ENCODE measurements at regions not wholly inside any gene's neighbourhood (a gene's known extent, or its start where the extent isn't known, plus 50 kb on each side); places are given as distances from the start of the nearest gene placed in this dataset.

DNA sequence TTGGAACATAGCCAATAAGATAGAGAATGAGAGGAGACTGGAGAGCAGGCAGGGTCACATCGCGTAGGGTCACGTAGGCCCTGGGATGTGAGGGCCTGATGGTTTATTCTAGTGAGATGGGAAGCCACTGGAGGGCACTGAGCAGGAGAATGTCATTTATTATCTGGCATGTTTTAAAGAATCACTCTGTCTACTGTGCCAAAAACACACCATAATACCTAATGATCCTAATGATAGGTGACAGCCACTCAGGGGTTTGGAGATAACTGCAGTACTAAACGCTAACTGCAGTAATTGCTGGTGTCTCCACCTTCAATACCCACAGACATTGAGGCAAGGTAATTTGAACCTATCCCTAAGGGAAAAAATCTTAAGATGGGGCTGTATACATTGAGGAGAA lies 185.4 kb downstream of the TTLL7 start:
- DNase-seq: no peak

DNA sequence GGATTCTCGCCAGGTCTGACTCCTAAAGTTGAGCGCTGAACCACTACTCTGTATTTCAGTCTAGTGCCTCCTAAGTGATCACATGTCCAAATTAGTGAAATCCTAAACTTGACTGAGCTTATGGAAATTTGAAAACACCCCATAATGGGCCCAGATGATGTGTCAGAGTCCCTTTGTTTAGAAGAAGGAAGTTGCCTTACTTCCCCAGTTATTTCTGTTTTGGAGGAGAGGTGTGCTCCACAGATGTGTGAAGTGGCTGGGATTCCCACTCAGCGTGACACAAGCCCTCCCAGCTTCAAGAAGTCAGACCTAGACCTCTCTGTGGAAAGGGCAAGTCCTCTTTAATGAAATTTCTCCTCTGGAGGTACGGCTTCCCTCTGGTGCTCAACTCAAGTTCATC lies 188.8 kb downstream of the TTLL7 start:
- no peak for DNase-seq

DNA sequence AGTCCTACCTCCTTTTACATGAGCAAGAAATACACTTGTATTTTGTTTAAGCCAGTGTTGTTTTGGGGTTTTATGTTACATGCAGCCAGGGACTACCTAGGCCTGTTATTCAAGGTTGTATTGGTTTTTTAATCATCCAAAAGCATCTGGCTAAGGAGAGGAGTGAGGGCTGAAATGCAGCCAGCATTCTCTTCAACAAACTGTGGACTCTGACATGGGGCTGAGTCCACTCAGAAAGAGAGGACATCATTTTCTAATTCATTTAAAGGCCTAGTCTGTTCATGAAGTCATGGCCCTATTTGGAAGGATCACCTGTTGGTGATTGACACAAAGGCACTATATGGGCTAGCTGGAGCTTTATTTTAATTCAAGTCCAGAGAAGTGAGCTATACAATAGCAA lies 190.4 kb downstream of the TTLL7 start:
- DNase-seq: no peak

DNA sequence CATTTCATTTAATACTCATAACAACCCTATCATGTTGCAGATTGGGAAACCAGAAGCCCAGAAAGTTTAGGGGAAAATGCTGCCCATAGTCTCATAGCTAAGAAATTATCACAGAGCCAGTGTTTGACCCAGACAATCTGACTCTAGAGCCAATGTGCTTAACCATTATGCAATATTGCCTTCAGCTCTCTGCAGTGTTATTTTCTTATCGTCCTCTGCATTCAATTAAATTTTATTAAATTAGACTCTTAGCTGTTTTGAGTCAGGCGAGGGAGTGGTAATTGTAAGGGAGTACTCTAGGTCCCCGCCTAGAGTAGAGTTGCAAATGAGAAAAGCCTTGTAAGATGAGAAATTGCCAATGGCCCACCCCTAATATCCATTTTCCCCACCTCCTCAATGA lies 191.1 kb downstream of the TTLL7 start:
- no peak for DNase-seq

DNA sequence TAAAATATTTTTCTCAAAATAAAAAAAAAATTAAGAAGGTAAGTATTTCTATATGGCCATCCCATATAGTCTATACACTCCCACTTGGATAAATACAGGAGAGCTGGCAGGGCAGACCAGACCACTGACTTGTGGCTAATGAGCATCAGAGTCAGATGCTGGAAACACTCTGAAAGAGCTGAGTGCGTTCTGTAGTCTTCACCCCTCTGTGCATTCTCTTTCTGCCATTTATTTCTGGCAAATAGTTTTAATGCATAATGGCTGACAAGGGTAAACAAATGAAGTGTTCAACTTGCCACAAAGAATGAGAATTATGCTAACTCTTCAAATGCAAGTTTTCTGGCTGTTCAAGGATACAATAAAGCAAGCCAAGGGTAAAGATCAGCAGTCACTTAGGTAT lies 191.7 kb downstream of the TTLL7 start:
- DNase-seq: no peak

DNA sequence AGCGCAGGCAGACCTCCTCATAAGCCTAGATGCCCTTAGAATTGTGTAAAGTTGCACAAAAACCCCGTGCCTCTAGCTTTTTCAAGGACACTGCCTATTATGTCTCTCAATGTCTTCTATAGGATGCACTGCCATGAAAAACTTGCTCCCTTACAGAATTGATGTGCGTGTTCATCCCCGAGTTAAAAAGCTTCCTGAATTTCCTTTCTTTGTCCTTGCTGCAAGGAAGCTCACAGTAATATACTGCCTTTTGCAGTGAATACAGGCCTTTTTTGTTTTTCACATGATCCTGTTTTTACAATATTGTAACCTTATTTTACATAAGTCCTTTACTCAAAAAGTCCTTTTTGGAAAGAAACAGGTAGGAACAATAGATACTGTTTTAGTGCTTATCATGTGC lies 193.0 kb downstream of the TTLL7 start:
- DNase-seq: no peak

DNA sequence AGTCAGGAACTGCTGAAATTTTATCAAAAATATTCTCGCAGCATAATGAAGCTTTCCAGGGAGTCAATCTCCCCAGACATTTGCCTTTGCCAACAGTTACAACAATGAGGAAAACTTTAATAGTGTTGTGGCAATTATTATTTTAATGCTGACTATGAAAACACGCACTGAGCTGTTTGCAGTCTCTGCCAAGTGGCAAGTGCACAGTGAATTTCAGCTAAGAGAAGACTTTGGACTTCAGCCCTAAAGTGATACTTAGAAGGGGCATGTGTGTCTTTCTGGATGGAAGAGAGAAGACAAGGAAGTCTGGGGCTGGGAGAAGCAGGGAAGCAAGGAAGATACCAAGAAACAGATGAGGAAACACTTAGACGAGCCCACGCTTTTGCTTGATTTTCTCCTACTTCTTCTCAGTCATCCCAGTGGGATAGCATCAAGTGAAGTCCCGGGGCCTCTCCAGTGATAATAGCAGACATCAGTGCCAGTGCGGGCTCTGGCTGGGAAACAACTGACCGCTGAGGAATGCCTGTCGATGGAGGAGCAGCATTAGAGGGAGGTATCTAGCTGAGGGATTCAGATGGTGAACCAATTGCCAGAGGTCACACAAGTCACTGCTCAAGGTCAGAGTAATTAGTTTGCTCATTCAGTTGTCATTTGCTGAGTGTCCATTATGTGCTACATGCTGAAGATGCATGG lies 196.3 kb downstream of the TTLL7 start:
- DNase-seq: no peak

DNA sequence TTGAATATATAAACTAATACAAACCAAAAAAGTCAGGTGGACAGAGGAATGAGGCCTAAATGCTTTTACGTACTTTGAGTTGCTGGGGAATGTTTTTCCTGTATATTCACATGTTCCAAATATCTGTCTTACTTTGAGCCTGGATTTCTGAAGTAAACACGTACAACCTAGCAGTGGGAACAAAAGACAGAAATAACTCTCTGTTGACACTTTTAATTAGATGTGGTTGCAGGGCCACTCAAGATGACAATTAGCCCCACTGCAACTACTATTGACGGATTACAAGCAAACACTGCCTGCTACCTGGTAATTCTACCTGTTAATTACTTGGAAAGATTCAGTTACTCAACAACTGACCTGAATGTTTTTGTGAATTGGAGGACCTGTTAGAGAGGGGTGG lies 196.9 kb downstream of the TTLL7 start:
- DNase-seq: no peak

DNA sequence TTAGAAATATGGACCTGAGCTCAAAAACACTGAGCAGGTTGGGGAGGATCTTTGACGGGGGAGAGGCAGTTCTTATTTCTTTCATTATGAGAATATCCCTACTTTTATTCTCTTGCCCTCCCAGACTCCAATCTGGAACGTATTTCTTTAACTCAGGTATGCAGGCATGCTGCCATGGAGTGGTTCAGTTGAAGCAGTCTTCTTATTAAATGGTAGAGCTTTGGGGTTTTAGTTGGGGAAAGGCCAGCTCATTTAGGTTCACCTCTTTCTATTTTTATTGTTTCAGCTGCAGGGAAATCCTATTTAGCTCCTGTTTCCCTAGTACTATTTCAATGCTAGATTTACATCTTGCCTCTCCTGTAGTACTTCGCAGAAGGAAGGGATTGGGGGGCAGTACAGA lies 198.9 kb downstream of the TTLL7 start:
- DNase-seq: no peak

DNA sequence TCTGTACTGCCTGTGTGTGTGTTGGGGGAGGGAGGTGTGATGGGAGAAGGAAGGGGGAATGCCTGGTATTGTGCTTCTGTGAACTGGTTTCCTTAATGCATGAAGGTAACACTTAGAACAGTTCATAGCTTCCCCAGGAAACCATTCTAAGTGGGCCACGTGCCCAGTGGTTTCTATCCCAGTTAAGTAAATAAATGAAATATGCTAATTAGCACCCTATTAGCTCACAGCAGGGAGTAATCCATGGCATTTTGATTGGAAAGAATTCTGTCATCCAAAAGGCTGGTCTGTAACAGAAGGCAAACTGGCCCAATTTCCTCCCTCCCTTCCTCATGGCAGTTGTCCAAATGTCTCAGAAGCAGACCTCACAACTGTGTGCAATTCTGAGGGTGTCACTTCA lies 199.3 kb downstream of the TTLL7 start:
- DNase-seq: no peak

DNA sequence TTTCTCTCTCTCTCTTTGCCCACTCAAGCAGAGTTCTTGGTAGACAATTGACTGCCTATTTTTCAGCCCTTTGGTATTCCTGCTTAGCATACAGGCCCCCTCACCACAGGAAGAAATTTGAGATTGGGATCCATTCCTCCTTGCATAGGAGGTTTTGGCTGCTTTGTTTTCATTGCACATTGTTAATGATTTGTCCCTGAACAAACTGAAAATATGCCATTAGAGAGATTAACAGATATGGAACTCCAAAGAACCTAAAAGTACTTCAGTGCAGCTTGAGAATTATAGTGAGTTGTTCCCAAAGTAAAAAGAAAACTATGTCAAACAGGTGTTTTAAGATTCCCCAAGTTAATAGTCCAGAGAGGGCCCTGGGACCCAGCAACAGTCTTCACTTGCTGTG lies 200.0 kb downstream of the TTLL7 start:
- no peak for DNase-seq

DNA sequence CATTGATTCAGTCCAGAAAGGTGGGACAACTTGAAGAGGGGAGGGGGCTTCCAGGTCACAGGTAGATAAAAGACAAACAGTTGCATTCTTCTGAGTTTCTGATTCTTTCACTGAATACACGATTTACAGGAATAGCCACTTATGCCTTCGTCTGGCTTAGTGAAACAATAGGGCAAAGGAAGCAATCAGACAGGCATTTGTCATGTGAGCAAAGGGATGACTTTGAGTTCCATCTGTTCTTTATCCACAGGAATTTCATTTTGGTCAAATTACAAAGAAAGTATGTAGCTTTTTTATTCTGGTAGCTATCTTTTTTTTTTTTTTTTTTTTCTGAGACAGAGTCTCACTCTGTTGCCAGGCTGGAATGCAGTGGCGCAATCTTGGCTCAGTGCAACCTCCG lies 202.5 kb downstream of the TTLL7 start:
- no peak for DNase-seq

DNA sequence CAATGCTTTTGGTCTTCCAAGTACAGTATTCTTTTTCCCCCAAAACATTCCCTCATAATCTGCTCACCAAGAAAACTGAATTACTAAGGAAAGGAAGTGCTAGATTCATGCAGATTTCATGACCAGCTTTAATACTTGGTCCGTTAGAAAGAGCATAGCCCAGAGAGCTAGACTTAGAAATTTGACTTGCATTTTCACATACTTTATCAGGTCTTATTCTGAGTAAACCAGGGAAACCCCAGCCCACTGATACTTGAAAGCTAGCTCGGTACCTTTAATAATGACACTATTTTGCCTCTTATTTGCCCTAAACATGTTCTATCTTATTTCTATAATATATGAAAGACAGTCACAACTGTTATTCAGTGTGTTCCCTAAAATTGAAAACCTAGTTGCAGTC lies 204.5 kb downstream of the TTLL7 start:
- no peak for DNase-seq

DNA sequence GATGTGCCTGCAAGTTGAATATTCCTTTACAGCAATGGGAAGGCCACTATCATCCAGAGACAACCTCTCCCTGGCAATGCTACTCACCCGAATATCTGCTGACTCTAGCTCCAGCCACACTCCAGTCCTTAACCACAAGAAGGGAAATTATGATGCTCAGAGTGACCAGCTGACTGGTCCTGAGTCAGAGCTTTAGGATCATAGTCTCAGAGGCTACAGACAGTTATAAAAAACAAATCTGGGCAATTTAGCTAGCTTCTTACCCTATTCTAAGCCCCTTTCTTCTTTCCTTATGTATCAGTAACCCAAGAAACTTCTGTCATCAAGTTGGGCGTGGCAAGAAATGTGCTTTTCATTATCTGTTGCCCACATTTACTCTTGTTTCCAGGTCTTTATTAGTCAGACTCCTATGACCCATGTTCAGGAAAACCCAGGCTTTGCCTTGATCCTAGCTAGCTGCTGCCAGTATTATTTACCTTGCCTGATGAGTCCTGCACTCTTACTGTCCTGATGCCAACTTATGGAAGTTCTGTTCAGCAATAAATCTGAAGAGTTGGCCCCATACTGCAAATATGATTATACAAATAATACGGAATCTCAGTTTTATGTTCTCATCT lies 207.0 kb downstream of the TTLL7 start:
- DNase-seq: no peak

DNA sequence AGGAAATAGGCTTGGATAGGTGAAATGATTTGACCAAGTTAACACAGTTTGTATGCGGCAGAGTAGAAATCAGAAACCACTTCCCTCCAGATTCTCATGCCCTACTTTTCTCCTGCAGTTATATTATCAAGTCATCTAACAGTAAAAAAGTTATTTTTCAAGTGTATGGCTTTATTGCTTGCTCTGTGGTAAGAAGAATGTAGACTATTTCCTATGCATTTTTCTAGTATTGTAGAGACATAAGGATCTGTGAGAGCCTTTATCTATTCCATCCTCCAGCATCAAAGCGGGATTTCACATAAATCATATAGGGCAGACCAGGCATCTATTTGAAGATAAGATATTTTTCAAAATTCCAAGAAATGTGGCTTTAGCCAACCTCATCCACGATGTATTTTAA lies 208.5 kb downstream of the TTLL7 start:
- DNase-seq: no peak

DNA sequence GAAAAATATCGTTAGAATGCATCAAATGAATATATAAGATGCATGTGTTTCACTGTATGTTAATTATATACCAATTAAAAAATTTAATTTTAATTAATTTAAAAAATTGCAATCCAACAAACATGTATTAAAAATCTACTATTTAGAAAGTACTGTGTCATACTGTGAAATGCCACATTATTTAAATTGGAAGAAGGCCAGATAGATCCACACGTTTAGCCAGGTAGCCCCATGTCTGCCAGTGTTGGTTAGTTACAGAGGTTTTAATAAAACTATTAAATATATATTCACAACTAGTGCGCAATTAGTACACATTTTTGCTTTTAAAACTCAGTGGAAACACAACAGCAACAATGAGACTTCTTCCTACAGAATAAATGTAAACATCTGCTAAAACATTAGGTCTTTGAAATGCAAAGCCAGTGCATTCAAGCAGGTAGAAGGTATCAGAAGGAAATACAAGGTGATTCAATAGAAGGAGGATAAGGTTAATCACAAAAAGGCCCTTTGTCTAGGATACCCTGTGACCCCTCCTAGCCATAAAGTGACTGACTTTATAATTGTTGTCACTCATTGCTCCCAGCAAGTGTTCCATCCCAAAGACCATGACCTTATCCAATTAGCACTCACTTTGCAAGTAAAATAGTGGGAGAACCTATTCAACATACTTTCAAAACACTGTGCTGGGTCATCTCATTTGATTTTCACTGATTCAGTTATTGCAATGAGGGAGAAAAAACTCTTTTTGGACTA lies 211.5 kb downstream of the TTLL7 start:
- no peak for DNase-seq

DNA sequence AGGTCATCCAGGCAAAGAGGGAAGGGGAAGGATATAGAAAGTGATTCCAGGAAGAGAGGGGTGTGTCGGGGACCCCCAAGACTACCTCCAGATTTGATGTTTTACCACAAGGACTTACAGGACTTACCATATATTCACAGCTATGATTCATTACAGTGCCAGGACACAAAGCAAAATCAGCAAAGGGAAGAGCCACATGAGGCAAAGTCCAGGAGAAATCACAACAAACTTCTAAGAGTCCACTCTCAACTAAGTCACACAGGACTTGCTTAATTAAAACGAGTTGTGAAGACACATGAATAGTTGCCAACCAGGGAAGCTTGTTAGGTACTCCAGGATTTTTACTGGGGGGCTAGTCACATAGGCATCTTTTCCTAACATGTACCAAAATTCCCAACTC lies 217.3 kb downstream of the TTLL7 start:
- DNase-seq: no peak

DNA sequence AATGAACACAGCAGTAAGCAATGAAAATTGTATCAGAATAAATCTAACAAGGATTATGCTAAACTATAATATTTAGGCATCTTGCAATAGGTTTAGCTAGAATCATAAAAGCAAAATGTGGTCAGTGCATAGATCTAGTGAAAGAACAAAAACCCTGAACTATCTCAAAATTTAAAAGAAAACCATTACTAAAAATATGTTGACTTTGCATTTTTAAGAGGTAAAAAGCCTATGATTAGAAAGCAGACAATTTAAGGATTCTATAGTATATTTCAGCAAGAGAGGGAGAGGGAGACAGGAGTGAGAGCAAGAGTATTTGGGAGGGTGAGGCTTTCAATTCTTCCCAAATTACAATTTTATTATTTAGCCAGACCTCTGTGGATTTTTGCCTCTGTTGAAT lies 219.4 kb downstream of the TTLL7 start:
- DNase-seq: no peak

DNA sequence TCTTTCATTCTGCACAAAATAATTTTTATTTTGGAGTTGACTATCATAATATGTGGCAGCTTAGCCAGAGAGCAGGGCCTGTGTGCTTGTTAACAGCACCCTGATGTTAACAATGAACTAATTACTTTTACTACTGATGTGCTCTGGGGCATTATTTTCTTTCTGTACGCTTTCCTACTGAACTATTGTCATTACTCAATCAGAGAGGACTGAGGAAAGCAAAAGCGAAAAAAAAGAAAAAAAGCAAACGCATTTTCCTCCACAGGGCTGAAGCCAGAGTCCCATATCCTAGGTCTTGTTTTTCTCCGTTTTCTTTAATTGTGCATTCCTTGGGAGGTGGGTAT lies 221.2 kb downstream of the TTLL7 start:
- DNase-seq: no peak

DNA sequence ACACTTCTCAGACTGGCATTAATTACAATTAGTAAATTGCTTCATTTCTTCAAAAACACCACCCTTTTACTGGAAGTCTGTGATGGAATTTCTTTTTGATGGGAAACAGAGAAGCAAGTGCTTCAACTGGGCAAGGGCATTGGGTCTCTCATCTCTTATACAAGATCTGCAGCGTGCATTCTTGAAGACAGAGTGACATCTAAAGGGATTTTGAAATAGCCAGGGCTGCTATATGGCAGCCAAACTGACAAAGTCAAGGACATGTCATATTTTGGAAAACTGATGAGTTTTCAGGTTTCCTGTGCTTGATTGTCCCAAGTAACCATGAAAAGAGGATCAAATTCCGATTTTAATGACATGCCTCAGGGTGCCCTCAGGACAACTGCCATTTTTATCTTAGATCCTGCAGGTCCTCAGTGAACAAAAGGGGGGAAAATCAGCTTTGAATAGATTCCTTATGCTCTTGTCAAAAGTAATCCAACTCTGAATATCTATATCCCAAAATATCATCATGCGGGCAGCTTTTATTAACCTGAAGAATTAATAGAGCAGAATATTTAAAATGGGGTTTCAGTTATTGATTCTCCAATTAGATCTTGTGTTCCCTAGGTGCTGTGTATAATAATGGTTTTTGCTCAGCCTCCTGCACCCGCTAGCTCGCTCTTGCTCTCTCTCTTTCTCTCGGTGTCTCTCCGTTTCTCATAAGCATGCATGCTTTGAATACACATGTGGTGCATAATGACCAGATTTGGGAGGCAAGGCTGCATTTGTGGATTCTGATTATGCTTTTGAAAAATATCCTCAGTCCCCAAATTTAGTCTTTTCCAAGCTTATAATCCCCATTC lies 221.8 kb downstream of the TTLL7 start:
- no peak for DNase-seq

DNA sequence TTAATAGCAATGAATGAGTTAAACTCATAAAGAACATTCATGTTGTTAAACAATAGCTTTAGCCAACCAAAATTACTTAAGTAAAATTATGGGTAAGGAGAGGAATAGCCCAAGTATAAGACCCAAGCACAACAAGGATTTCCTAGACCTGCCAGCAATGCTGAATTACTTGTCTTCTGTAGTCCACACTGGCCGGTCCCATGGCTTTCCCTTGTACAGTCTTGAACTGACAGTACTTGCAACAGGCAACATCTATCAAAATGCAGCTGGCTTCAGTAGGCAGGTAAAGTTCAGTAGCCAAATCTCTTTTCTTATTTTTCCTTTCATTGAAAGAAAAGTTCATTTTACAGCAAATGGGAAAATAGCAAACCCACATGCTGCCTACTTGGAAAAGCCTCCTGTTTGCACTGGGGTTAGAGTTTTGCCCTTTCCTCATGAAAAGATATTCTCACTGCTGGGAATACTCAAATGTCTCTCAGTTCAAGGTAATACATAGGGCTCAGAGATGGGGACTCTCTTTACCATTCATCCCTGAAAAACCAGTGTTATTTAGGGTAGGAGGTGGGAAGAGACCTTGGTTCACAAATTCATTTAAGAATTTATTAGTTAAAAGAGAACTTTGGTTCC lies 222.8 kb downstream of the TTLL7 start:
- DNase-seq: no peak

DNA sequence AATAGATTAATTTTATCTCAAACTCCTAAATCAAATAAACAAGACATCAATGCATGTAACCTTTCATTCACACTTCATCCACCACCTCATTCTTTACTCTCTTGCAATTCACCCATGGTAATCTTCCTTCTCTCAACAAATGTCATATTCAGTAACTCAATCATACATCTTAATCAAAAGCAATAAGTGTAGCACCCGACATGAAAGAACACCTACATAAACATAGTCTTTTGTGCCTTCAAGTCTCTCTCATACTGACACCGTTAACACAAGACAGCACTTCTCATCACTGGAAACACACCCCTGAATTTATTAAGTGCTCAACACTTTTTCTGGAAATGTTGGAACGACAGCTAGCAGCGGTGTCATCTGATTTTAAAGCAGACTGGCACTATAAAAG lies 225.9 kb downstream of the TTLL7 start:
- no peak for DNase-seq

DNA sequence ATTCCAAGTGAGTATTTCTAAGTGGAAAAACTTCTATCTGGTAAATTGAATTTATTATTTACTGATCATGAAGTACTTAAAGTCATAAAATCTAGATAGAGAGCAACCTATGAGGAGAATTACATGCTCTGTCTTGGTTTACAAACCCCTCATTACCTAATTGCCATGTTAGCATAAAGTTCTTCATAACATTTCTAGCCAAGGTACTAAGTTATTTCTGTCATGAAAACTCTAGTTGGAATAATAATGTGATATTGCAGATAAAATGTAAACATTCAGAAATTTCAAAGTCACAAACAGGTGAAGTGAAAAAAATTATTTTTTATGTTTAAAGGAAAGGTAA lies 228.6 kb downstream of the TTLL7 start:
- no peak for DNase-seq

Data from NK-92 treated with Interleukin-12 subunit alpha and Interleukin-12 subunit beta, amount 100 ng/mL, for 24 hours (cell line).